Activated effector memory CD4-positive, alpha-beta T cell treated with anti-CD3 and anti-CD28 coated beads, Interleukin-2, amount 50 U/mL, for 16 hours (primary cell): ENCODE measurements at regions not wholly inside any gene's neighbourhood (a gene's known extent, or its start where the extent isn't known, plus 50 kb on each side); places are given as distances from the start of the nearest gene placed in this dataset.
A peak's percentile ranks its signal among the peaks of the same experiment; 100 is the strongest.

Experiments
- DNase-seq: peaks from one replicate; pipeline ENCODE4 v3.0.0-alpha.2; 2020

GRCh38 chr11:69380921-69381581 is 87.1 kb downstream of the MYEOV start:
- DNase-seq, result peak; percentile 46

GRCh38 chr11:69381681-69382130 is 87.8 kb downstream of the MYEOV start:
- peak; percentile 58 for DNase-seq

- DNase-seq, result peak; percentile 54
These were observed 88.5 kb downstream of the MYEOV start for GRCh38 chr11:69382131-69383128.

- DNase-seq, result peak; percentile 34
These were observed 89.7 kb downstream of the MYEOV start for GRCh38 chr11:69383372-69384250.

- DNase-seq, result peak; percentile 58
These were observed 90.5 kb downstream of the MYEOV start for GRCh38 chr11:69384251-69385143.

GRCh38 chr11:69385144-69385820 is 91.3 kb downstream of the MYEOV start:
- peak; percentile 51 for DNase-seq

GRCh38 chr11:69385832-69386427 is 92.0 kb downstream of the MYEOV start:
- peak; percentile 34 for DNase-seq

GRCh38 chr11:69386594-69387408 is 92.8 kb downstream of the MYEOV start:
- DNase-seq, result peak; percentile 38

- no peak for DNase-seq
These were observed 93.5 kb downstream of the MYEOV start for GRCh38 chr11:69387409-69387885.

GRCh38 chr11:69388210-69388609 is 93.3 kb upstream of the LINC01488 start:
- no peak for DNase-seq

GRCh38 chr11:69388661-69389060 is 92.8 kb upstream of the LINC01488 start:
- DNase-seq, result peak; percentile 36

GRCh38 chr11:69390561-69390960 is 90.9 kb upstream of the LINC01488 start:
- peak; percentile 43 for DNase-seq

- peak; percentile 39 for DNase-seq
These were observed 90.0 kb upstream of the LINC01488 start for GRCh38 chr11:69391192-69392103.

- DNase-seq, result no peak
These were observed 89.3 kb upstream of the LINC01488 start for GRCh38 chr11:69392104-69392653.

GRCh38 chr11:69393178-69393832 is 88.2 kb upstream of the LINC01488 start:
- no peak for DNase-seq

- DNase-seq, result no peak
These were observed 87.6 kb upstream of the LINC01488 start for GRCh38 chr11:69393865-69394233.

- no peak for DNase-seq
These were observed 87.1 kb upstream of the LINC01488 start for GRCh38 chr11:69394234-69394868.
